ENCODE measurements at regions not wholly inside any gene's neighbourhood (a gene's known extent, or its start where the extent isn't known, plus 50 kb on each side); places are given as distances from the start of the nearest gene placed in this dataset.

DNA sequence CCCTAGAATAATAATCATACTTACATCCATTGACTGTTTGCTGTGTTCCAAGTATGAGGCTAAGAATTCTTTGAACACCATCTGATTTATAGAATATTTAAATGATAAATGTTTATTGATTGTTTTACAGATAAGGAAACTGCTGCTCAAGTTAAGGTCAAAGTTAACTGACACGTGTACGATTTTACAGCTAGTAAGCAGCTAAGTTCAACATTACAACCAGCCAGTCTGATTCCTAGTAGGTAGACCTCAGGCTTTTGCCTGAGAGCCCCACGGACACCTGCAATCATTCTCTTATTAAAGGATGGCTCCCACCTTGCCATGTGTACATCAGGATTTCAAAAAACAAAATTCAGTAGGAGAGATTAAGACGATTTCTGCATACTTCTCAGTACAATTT lies 141.9 kb downstream of the SPRY2 start:
- Histone ChIP-seq H3K27ac (replicated peaks in 1 of 4) (no peak overlapping the region), H3K36me3 (no peaks in the 10 kb centered on the region), H3K4me3 (no peak overlapping the region), H3K9me3 (no peaks in the 10 kb centered on the region), H3K4me1 (no peaks in the 10 kb centered on the region), H3K27me3 (no peaks in the 10 kb centered on the region)
- DNase-seq (ENCODE audit: extremely low spot score) = no peak
- intact Hi-C loops (cut with DNase I) = no loop called here
- WGBS = 89% methylated on average over 4 of the region's 4 CpGs
- TF ChIP-seq POLR2AphosphoS5 (IDR thresholded peaks at IDR 0.05) (no peak), POLR2A (IDR thresholded peaks at IDR 0.05; ENCODE audit: low read depth) (no peak), EP300 (IDR thresholded peaks at IDR 0.05) (no peak)
- TF ChIP-seq, protein P1, sequence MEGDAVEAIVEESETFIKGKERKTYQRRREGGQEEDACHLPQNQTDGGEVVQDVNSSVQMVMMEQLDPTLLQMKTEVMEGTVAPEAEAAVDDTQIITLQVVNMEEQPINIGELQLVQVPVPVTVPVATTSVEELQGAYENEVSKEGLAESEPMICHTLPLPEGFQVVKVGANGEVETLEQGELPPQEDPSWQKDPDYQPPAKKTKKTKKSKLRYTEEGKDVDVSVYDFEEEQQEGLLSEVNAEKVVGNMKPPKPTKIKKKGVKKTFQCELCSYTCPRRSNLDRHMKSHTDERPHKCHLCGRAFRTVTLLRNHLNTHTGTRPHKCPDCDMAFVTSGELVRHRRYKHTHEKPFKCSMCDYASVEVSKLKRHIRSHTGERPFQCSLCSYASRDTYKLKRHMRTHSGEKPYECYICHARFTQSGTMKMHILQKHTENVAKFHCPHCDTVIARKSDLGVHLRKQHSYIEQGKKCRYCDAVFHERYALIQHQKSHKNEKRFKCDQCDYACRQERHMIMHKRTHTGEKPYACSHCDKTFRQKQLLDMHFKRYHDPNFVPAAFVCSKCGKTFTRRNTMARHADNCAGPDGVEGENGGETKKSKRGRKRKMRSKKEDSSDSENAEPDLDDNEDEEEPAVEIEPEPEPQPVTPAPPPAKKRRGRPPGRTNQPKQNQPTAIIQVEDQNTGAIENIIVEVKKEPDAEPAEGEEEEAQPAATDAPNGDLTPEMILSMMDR (IDR thresholded peaks at IDR 0.05) = no peak

DNA sequence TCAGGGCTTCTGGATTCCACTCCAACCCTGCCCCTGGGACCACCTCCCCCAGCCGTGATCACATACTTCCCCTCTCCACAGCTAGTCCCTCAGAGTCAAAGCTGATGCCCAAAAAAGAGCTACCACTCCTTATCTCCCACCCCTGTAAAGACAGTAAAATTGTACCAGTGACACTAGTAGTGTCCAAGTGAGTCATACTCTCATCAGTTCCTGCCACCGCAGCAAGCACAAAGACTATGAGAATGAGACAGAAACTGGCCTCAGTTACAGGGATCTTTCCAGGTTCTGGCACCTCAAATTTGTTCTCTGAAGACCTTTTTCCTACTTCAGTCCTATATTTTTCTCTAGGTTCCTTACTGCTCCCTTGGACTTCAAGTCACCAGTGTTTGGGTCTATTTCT lies 144.2 kb downstream of the SPRY2 start:
- H3K36me3 ChIP-seq = no peaks in the 10 kb centered on the region
- no peak overlapping the region for H3K27ac ChIP-seq (replicated peaks in 1 of 4)
- no peak for TF ChIP-seq EP300 (IDR thresholded peaks at IDR 0.05)
- no peak overlapping the region for H3K4me3 ChIP-seq
- intact Hi-C loops (cut with DNase I) = no loop called here
- 85% methylated on average over 2 of the region's 2 CpGs for WGBS
- no peak for DNase-seq (ENCODE audit: extremely low spot score)
- H3K27me3 ChIP-seq = no peaks in the 10 kb centered on the region
- no peaks in the 10 kb centered on the region for H3K4me1 ChIP-seq
- H3K9me3 ChIP-seq = no peaks in the 10 kb centered on the region

DNA sequence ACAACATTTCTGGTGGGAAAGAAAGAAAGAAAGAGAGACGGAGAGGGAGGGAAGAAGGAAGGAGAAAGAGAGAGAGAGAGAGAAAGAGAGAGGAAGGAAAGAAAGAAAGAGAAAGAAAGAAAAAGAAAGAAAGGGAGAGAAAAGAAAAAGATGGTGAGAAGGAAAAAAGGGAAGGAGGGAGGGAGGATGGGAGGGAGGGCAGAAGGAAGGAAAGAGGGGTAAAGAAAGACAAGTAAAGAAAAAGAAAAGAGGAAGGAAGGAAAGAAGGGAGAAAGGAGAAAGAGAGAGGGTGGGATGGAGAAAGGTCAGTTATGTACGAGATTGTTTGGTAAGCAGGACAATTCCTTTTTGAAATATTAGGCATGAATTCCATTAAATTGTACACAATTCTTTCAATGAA lies 145.3 kb downstream of the SPRY2 start:
- intact Hi-C loops (cut with DNase I) = no loop called here
- Histone ChIP-seq H3K4me3 (no peak overlapping the region), H3K9me3 (no peaks in the 10 kb centered on the region), H3K27me3 (no peaks in the 10 kb centered on the region), H3K27ac (replicated peaks in 1 of 4) (no peak overlapping the region), H3K4me1 (no peaks in the 10 kb centered on the region), H3K36me3 (no peaks in the 10 kb centered on the region)
- TF ChIP-seq POLR2AphosphoS5 (IDR thresholded peaks at IDR 0.05) (no peak), POLR2A (IDR thresholded peaks at IDR 0.05; ENCODE audit: low read depth) (no peak), EP300 (IDR thresholded peaks at IDR 0.05) (no peak)
- TF ChIP-seq, protein P1 (IDR thresholded peaks at IDR 0.05) = no peak
- WGBS = 86% methylated on average over 2 of the region's 2 CpGs
- DNase-seq (ENCODE audit: extremely low spot score) = no peak

DNA sequence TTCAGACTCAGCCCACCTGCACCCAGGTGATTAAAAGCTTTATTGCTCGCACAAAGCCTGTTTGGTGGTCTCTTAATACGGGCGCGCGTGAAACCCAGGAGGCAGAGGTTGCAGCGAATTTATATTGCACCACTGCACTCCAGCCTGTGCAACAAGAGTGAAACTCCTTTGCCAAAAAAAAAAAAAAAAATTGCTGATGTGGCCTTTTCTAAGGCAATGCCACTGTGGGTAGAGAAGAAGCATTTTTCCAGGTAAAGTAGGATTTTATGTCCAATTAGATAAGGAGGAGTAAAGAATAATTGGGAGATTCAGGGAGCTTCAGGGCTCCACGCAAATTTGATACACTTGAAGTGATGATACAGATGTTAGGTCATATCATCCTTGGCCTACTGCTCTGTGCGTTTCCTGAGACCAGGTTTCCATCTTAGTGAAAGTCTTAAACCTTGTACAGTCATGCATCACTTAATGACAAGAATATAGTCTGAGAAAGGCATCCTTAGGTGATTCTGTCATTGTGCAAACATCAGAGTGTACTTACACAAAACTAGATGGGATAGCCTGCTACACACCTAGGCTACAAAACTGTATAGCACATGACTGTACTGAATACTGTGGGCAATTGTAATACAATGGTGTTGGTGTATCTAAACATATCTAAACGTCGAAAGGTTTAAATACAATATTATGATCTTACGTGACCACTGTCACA lies 150.9 kb downstream of the SPRY2 start:
- intact Hi-C loops (cut with DNase I) = no loop called here
- DNase-seq (ENCODE audit: extremely low spot score) = peak; percentile 50
- H3K27me3 ChIP-seq = no peaks in the 10 kb centered on the region
- no peak overlapping the region for H3K27ac ChIP-seq (replicated peaks in 1 of 4)
- no peaks in the 10 kb centered on the region for H3K9me3 ChIP-seq
- no peaks in the 10 kb centered on the region for H3K36me3 ChIP-seq
- 92% methylated on average over 11 of the region's 11 CpGs for WGBS
- no peaks in the 10 kb centered on the region for H3K4me1 ChIP-seq
- H3K4me3 ChIP-seq = no peak overlapping the region
- no peak for TF ChIP-seq POLR2AphosphoS5 (IDR thresholded peaks at IDR 0.05)

DNA sequence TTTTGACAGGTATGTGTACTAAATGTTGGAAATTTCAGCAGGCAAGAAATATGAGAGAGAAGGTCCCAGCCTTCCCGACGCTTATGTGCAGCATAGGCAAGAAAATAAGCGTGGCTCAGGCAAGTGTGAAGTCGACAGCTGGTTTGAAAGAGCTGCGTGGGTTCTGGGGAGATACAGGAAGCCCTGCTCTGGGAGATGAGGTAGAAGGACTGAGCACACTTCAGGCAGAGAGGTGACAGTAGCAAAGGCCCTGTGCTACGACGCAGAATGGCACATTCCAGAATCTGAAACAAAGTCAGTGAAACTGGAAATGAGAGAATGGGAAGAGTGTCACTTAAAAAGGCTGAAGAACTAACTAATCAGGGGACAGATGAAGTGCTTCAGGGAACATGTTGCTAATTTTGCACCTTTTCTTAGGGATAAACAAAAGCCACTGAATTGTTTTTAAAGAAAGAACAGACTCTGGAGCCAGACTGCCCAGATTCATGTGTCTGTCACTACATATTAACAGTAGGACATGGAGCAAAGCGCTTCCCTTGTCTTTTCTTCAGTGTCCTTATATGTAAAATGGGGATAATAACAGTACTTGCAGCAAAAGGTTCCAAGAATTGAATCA lies 160.1 kb downstream of the SPRY2 start:
- intact Hi-C loops (cut with DNase I) = no loop called here
- Histone ChIP-seq H3K4me1 (no peaks in the 10 kb centered on the region), H3K27ac (replicated peaks in 1 of 4) (no peak overlapping the region), H3K9me3 (no peaks in the 10 kb centered on the region), H3K36me3 (no peaks in the 10 kb centered on the region), H3K27me3 (no peaks in the 10 kb centered on the region), H3K4me3 (no peak overlapping the region)
- TF ChIP-seq, protein P1 (IDR thresholded peaks at IDR 0.05) = no peak
- no peak for TF ChIP-seq POLR2AphosphoS5 (IDR thresholded peaks at IDR 0.05)
- TF ChIP-seq POLR2A (IDR thresholded peaks at IDR 0.05; ENCODE audit: low read depth) = no peak
- no peak for TF ChIP-seq EP300 (IDR thresholded peaks at IDR 0.05)
- WGBS = 81% methylated on average over 8 of the region's 8 CpGs
- no peak for DNase-seq (ENCODE audit: extremely low spot score)

All from esophagus muscularis mucosa (tissue), 4 donors.